Lower leg skin (tissue), 3 donors: ENCODE measurements at regions not wholly inside any gene's neighbourhood (a gene's known extent, or its start where the extent isn't known, plus 50 kb on each side); places are given as distances from the start of the nearest gene placed in this dataset.

ENCODE experiments used
- CTCF ChIP-seq, 3 donors: fragments of 450-650 bp; IDR thresholded peaks; one replicate each; pipeline ENCODE4 v1.5.1; 2016; ENCODE audit warnings: antibody characterized with exemption in 3 of 3, mild to moderate bottlenecking in 3 of 3, moderate library complexity in 2 of 3
- POLR2A ChIP-seq, 2 donors: fragments of 450-650 bp; IDR thresholded peaks; one replicate each; pipeline ENCODE4 v1.6.1; 2016 to 2017; ENCODE audit warnings: antibody characterized with exemption in 2 of 2, mild to moderate bottlenecking in 1 of 2, moderate library complexity in 1 of 2

- TF ChIP-seq CTCF (IDR thresholded peaks at IDR 0.05), result no peak
- TF ChIP-seq POLR2A (IDR thresholded peaks at IDR 0.05), result no peak
Measured at GRCh38 chr5:155091768-155092717, 78.5 kb downstream of the KIF4B start.
